ENCODE measurements at regions not wholly inside any gene's neighbourhood (a gene's known extent, or its start where the extent isn't known, plus 50 kb on each side); places are given as distances from the start of the nearest gene placed in this dataset.

- TF ChIP-seq CTCF (IDR thresholded peaks at IDR 0.05; ENCODE audit: extremely low read depth in 1 of 2, insufficient read depth in 1 of 2, low read depth in 1 of 2, low read length in 2 of 2) (no peak), POLR2A (IDR thresholded peaks at IDR 0.05; ENCODE audit: low read depth, low read length) (no peak), MAX (IDR thresholded peaks at IDR 0.05; ENCODE audit: insufficient read depth, insufficient read length) (no peak), EZH2 (IDR thresholded peaks at IDR 0.05; ENCODE audit: borderline replicate concordance, low read depth, low read length, severe bottlenecking) (no peak)
Observed at GRCh38 chr14:82190742-82191141, 657.1 kb upstream of the SEL1L start.
